Fibroblast of pulmonary artery (primary cell): ENCODE measurements at regions not wholly inside any gene's neighbourhood (a gene's known extent, or its start where the extent isn't known, plus 50 kb on each side); places are given as distances from the start of the nearest gene placed in this dataset.
A peak's percentile ranks its signal among the peaks of the same experiment; 100 is the strongest.
"Not testable (repeated sequence)": the region's sequence is repeated elsewhere in the genome, so short reads cannot be mapped to it uniquely, and the experiment has no call there.

Source experiments
- DNase-seq: peaks from one replicate; pipeline ENCODE4 v3.0.0-alpha.2; 2010; ENCODE audit warnings: low read depth
- H3K4me3 ChIP-seq: replicated peaks from 2 replicates; pipeline ENCODE4 v1.5.1; 2011; ENCODE audit warnings: low read depth, mild to moderate bottlenecking, control low read depth, low read length, moderate library complexity
- CTCF ChIP-seq: IDR thresholded peaks from 2 replicates; pipeline ENCODE4 v1.5.1; 2011; ENCODE audit warnings: mild to moderate bottlenecking, control low read depth, low read length, inconsistent platforms; ENCODE audit errors: missing control alignments

- no peak overlapping the region for H3K4me3 ChIP-seq
- DNase-seq = no peak
- TF ChIP-seq CTCF = no peak
Measured at GRCh38 chr14:22380571-22381407, 208.2 kb downstream of the DAD1 start.

GRCh38 chr14:22379727-22380126, 209.3 kb downstream of the DAD1 start:
- DNase-seq = no peak
- H3K4me3 ChIP-seq = no peak overlapping the region
- no peak for TF ChIP-seq CTCF

DNA sequence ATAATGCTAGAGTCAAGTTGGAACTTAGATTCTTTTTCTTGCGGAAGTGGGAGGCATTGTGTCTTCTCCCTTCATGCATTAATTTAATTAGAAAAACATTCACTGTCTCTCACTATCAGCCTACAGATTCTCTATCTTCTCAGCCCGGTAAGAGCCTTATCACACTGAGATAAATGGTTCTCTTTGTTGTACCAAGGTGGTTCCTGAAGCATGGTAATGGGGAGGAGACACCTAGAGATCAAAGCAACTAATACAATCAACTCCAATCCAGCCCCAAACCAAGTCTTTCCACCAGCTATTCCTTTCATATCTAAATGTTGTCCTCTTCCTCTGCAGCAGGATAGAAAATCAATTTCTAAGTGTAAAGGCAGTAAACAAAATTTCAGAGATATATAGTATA, 210.8 kb downstream of the DAD1 start:
- no peak for DNase-seq
- no peak for TF ChIP-seq CTCF
- no peak overlapping the region for H3K4me3 ChIP-seq

- DNase-seq = peak; percentile 78
- H3K4me3 ChIP-seq = no peak overlapping the region
- TF ChIP-seq CTCF = peak; percentile 67
Measured at GRCh38 chr14:22375321-22375930, 213.6 kb downstream of the DAD1 start.

DNA sequence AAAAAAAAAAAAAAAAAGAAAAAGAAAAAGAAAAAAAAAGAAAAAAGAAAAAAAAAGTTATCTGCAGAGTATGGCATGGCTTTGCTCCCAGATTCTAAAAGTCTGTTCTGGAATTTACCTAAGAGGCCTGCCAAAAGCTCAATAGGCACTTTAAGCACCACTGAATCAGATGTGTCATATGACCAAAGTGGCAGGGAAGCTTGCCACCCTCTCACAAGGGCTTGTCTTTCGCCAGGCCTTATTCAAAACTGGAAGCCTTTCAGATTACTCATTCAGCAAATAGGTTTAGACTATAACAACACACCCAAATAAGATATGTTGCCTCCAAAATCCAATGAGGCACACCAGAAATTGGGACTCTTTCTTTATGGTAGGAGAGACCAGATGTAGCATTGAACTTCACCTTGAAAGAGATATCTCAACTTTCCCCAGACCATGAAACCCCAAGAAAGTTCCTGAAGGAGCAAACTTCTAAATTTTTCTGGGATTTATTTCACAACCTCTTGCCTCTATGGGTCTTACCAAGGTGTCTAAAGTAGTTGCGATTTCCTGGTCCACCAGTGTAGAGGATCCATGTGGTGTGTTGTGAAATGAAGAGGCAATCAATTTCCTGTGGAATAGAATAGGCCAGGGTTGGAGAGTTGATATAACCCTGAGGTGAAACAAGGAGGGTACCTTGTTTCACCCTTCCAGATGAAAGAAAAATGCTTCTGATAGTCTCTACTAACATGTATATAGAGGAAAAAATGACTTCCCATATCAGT, 218.8 kb downstream of the DAD1 start:
- no peak for DNase-seq
- no peak for TF ChIP-seq CTCF
- no peak overlapping the region for H3K4me3 ChIP-seq

GRCh38 chr14:22358726-22359125, 230.3 kb downstream of the DAD1 start:
- no peak for TF ChIP-seq CTCF
- DNase-seq = no peak
- H3K4me3 ChIP-seq = no peak overlapping the region

DNA sequence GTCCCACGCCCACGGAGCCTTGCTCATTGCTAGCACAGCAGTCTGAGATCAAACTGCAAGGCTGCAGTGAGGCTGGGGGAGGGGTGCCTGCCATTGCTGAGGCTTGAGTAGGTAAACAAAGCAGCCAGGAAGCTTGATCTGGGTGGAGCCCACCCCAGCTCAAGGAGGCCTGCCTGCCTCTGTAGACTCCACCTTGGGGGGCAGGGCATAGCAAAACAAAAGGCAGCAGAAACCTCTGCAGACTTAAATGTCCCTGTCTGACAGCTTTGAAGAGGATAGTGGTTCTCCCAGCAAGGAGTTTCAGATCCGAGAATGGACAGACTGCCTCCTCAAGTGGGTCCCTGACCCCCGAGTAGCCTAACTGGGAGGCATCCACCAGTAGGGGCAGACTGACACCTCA, 239.7 kb downstream of the DAD1 start:
- not testable (repeated sequence) for DNase-seq, H3K4me3 ChIP-seq
